IMR-90 (cell line): ENCODE measurements at regions not wholly inside any gene's neighbourhood (a gene's known extent, or its start where the extent isn't known, plus 50 kb on each side); places are given as distances from the start of the nearest gene placed in this dataset.

Experiments
- ATAC-seq: fragments of 200-7000 bp; cut with Tn5 transposase; 2 replicates; pipeline ENCODE4 v1.9.1; 2020; ENCODE audit warnings: low read depth, mild to moderate bottlenecking, moderate library complexity
- BruUV-seq: library from RNA; stranded (reverse); fragments of 400-500 nt; replicated peaks from 2 replicates; lab custom pipeline; 2021; lab: Mats Ljungman, UMichigan
- CTCF ChIA-PET: fragments of 300-600 bp; formaldehyde crosslinking; extraction: SDS; loops from one replicate; lab custom pipeline; 2021; ENCODE audit warnings: antibody characterized with exemption; lab: Yijun Ruan, JAX
- POLR2A ChIA-PET: fragments of 300-600 bp; sonication (Branson Sonifier 250); formaldehyde crosslinking; loops from one replicate; lab custom pipeline; 2022; ENCODE audit warnings: antibody characterized with exemption; ENCODE audit not compliant: unreplicated experiment; lab: Charles Lee
- DNase-seq: peaks from one replicate; pipeline ENCODE4 v3.0.0; 2013
- H2AFZ ChIP-seq: replicated peaks from 2 replicates; pipeline ENCODE3; 2013; ENCODE audit warnings: low read length, mild to moderate bottlenecking; ENCODE audit not compliant: poor library complexity
- H2AK5ac ChIP-seq: 2 replicates; pipeline ENCODE4 v1.6.1; 2013; ENCODE audit warnings: low read depth, low read length, inconsistent platforms
- H2AK9ac ChIP-seq: replicated peaks from 2 replicates; pipeline ENCODE3; 2013; ENCODE audit warnings: mild to moderate bottlenecking, low read depth, low read length, moderate library complexity; ENCODE audit not compliant: poor library complexity
- H2BK120ac ChIP-seq: 2 replicates; pipeline ENCODE4 v1.6.1; 2013; ENCODE audit warnings: low read depth, low read length, inconsistent platforms
- H2BK15ac ChIP-seq: 3 replicates; pipeline ENCODE4 v1.6.1; 2013; ENCODE audit warnings: low read depth, low read length, inconsistent platforms
- H2BK20ac ChIP-seq: 2 replicates; pipeline ENCODE4 v1.6.1; 2013; ENCODE audit warnings: low read depth, mild to moderate bottlenecking, inconsistent platforms, low read length, moderate library complexity
- H2BK5ac ChIP-seq: 2 replicates; pipeline ENCODE4 v1.6.1; 2013; ENCODE audit warnings: mild to moderate bottlenecking, low read depth, low read length, inconsistent platforms; ENCODE audit not compliant: poor library complexity, severe bottlenecking
- H3K14ac ChIP-seq: replicated peaks from 2 replicates; pipeline ENCODE4 v1.6.1; 2013; ENCODE audit warnings: low read depth, low read length, inconsistent platforms
- H3K18ac ChIP-seq: 2 replicates; pipeline ENCODE4 v1.6.1; 2013; ENCODE audit warnings: low read depth, low read length, control low read depth
- H3K23ac ChIP-seq: 2 replicates; pipeline ENCODE4 v1.6.1; 2013; ENCODE audit warnings: low read depth, low read length, inconsistent platforms
- H3K27ac ChIP-seq: 2 replicates; pipeline ENCODE4 v1.5.1; 2013; ENCODE audit warnings: mild to moderate bottlenecking, control low read depth, low read length; ENCODE audit not compliant: insufficient read depth
- H3K27me3 ChIP-seq: 2 replicates; pipeline ENCODE4 v1.6.1; 2013; ENCODE audit warnings: low read length; ENCODE audit not compliant: control insufficient read depth, insufficient read depth
- H3K36me3 ChIP-seq: 2 replicates; pipeline ENCODE4 v1.6.1; 2013; ENCODE audit warnings: low read length, mixed read lengths; ENCODE audit not compliant: control insufficient read depth, insufficient read depth
- H3K4ac ChIP-seq: 2 replicates; pipeline ENCODE4 v1.6.1; 2013; ENCODE audit warnings: low read depth, low read length, inconsistent platforms
- H3K4me1 ChIP-seq: 2 replicates; pipeline ENCODE4 v1.6.1; 2013; ENCODE audit warnings: low read length, mixed read lengths; ENCODE audit not compliant: control insufficient read depth, insufficient read depth
- H3K4me2 ChIP-seq: 2 replicates; pipeline ENCODE4 v1.6.1; 2013; ENCODE audit warnings: low read depth, mild to moderate bottlenecking, control low read depth, low read length, moderate library complexity
- H3K4me3 ChIP-seq: 2 replicates; pipeline ENCODE4 v1.5.1; 2013; ENCODE audit warnings: low read depth, mild to moderate bottlenecking, control low read depth, low read length, moderate library complexity; ENCODE audit not compliant: insufficient read depth
- H3K56ac ChIP-seq: 2 replicates; pipeline ENCODE4 v1.6.1; 2013; ENCODE audit warnings: low read length, inconsistent platforms; ENCODE audit not compliant: insufficient read depth; ENCODE audit errors: extremely low read depth
- H3K79me1 ChIP-seq, 2 experiments: 2 replicates each; pipeline ENCODE4 v1.6.1; 2013; ENCODE audit warnings: low read length in 2 of 2, inconsistent platforms in 1 of 2, low read depth in 1 of 2
- H3K9ac ChIP-seq: 2 replicates; pipeline ENCODE4 v1.6.1; 2013; ENCODE audit warnings: low read depth, low read length, control low read depth
- H3K9me1 ChIP-seq: 2 replicates; pipeline ENCODE4 v1.6.1; 2013; ENCODE audit warnings: low read length, inconsistent platforms; ENCODE audit not compliant: insufficient read depth
- H3K9me3 ChIP-seq: 2 replicates; pipeline ENCODE4 v1.6.1; 2013; ENCODE audit warnings: low read length; ENCODE audit not compliant: control insufficient read depth, insufficient read depth
- H4K20me1 ChIP-seq: 2 replicates; pipeline ENCODE4 v1.6.1; 2013; ENCODE audit warnings: low read length, inconsistent platforms; ENCODE audit not compliant: insufficient read depth
- H4K5ac ChIP-seq: 2 replicates; pipeline ENCODE4 v1.6.1; 2013; ENCODE audit warnings: mild to moderate bottlenecking, low read depth, low read length, control low read depth
- H4K8ac ChIP-seq, 2 experiments: 2 replicates each; pipeline ENCODE4 v1.6.1; 2013; ENCODE audit warnings: low read depth in 2 of 2, low read length in 2 of 2, control low read depth in 1 of 2, inconsistent platforms in 1 of 2
- H4K91ac ChIP-seq: 2 replicates; pipeline ENCODE4 v1.6.1; 2013; ENCODE audit warnings: low read depth, low read length, inconsistent platforms; ENCODE audit not compliant: insufficient read depth
- CEBPB ChIP-seq: IDR thresholded peaks from 2 replicates; pipeline ENCODE4 v1.6.1; 2012; ENCODE audit warnings: low read depth, low read length, improper control_type of control experiment
- CHD1 ChIP-seq: IDR thresholded peaks from 2 replicates; pipeline ENCODE4 v1.6.1; 2012; ENCODE audit warnings: low read depth, low read length, improper control_type of control experiment
- ELK1 ChIP-seq: fragments of 150-350 bp; IDR thresholded peaks from 2 replicates; pipeline ENCODE4 v1.6.1; 2016; ENCODE audit warnings: low read depth, mild to moderate bottlenecking, low read length, moderate library complexity, borderline replicate concordance
- FOS ChIP-seq: fragments of 150-350 bp; IDR thresholded peaks from 2 replicates; pipeline ENCODE4 v1.6.1; 2016; ENCODE audit warnings: low read depth, low read length
- MAFK ChIP-seq: IDR thresholded peaks from 2 replicates; pipeline ENCODE4 v1.6.1; 2012; ENCODE audit warnings: low read depth, low read length, improper control_type of control experiment
- MAZ ChIP-seq: IDR thresholded peaks from 2 replicates; pipeline ENCODE4 v1.6.1; 2012; ENCODE audit warnings: low read depth, mild to moderate bottlenecking, low read length, improper control_type of control experiment, moderate library complexity, borderline replicate concordance
- NFE2L2 ChIP-seq: fragments of 150-350 bp; IDR thresholded peaks from 2 replicates; pipeline ENCODE4 v1.6.1; 2016; ENCODE audit warnings: low read depth, mild to moderate bottlenecking, low read length
- POLR2A ChIP-seq: IDR thresholded peaks from 2 replicates; pipeline ENCODE4 v1.6.1; 2012; ENCODE audit warnings: mild to moderate bottlenecking, low read depth, low read length
- RAD21 ChIP-seq: IDR thresholded peaks from 2 replicates; pipeline ENCODE4 v1.6.1; 2012; ENCODE audit warnings: low read length, improper control_type of control experiment
- RCOR1 ChIP-seq: IDR thresholded peaks from 2 replicates; pipeline ENCODE4 v1.6.1; 2012; ENCODE audit warnings: mild to moderate bottlenecking, low read length, improper control_type of control experiment; ENCODE audit not compliant: insufficient replicate concordance
- RFX5 ChIP-seq: IDR thresholded peaks from 2 replicates; pipeline ENCODE4 v1.8.0; 2012; ENCODE audit warnings: low read depth, mild to moderate bottlenecking, low read length, moderate library complexity
- USF2 ChIP-seq: fragments of 150-350 bp; IDR thresholded peaks from 2 replicates; pipeline ENCODE4 v1.6.1; 2017; ENCODE audit warnings: mild to moderate bottlenecking, antibody characterized with exemption, low read length, low read depth
- WGBS, 2 experiments: methylation state at CpG; one replicate each; pipeline versions ENCODE4 v1.1.5 to v1.1.7; 2013; ENCODE audit warnings: missing lambda C conversion rate in 2 of 2; ENCODE audit not compliant: insufficient read length in 1 of 2; ENCODE audit errors: extremely low coverage in 2 of 2; 5-methylcytosine and 5-hydroxymethylcytosine counted together
- dilution Hi-C: fragments of 300-500 bp; cut with HindIII; formaldehyde crosslinking; loops from one replicate; pipeline ENCODE4 v1.14.3; 2018; ENCODE audit warnings: low sequenced_read_pairs; ENCODE audit not compliant: unreplicated experiment
- in situ Hi-C: fragments of 300-500 bp; cut with MboI; formaldehyde crosslinking; loops from 3 replicates; pipeline ENCODE4 v1.14.3; 2019; ENCODE audit warnings: low sequenced_read_pairs, inconsistent platforms, mixed read lengths
- intact Hi-C: fragments of 100-400 bp; cut with micrococcal nuclease; formaldehyde crosslinking; loops from 2 replicates; pipeline ENCODE4 v1.10.0; 2022

GRCh38 chr2:239519921-239520585 lies 119.2 kb upstream of the HDAC4 start:
- BruUV-seq: no TSS peak
- TF ChIP-seq USF2: no peak
- TF ChIP-seq CEBPB: no peak
- no peak for TF ChIP-seq RAD21
- TF ChIP-seq MAFK: no peak
- no peak for TF ChIP-seq CHD1
- no peak for TF ChIP-seq POLR2A
- no peak for TF ChIP-seq ELK1
- TF ChIP-seq FOS: no peak
- no peak for TF ChIP-seq RCOR1
- no peak for TF ChIP-seq RFX5
- no peak for TF ChIP-seq MAZ
- TF ChIP-seq NFE2L2: no peak

More at GRCh38 chr2:239519921-239520585, 119.2 kb upstream of the HDAC4 start:
- H2BK20ac ChIP-seq: no peak overlapping the region
- no peak overlapping the region for H3K23ac ChIP-seq
- no peak overlapping the region for H4K91ac ChIP-seq
- no peak overlapping the region for H3K4me3 ChIP-seq
- intact Hi-C loops: no loop called here
- POLR2A ChIA-PET: no interaction called here
- in situ Hi-C loops: no loop called here
- H3K4me1 ChIP-seq: no peaks in the 10 kb centered on the region
- H2AK5ac ChIP-seq: no peak overlapping the region
- peaks cover 21% of the 10 kb centered on the region for H3K9me3 ChIP-seq
- H2BK120ac ChIP-seq: no peak overlapping the region
- dilution Hi-C loops: no loop called here
- H3K56ac ChIP-seq: no peak overlapping the region
- no peak overlapping the region for H3K4ac ChIP-seq
- CTCF ChIA-PET: no interaction called here
- no peak overlapping the region for H2BK15ac ChIP-seq
- no peak overlapping the region for H2BK5ac ChIP-seq
- no peaks in the 10 kb centered on the region for H4K20me1 ChIP-seq
- H3K27me3 ChIP-seq: no peaks in the 10 kb centered on the region
- no peak overlapping the region for H2AK9ac ChIP-seq
- H3K36me3 ChIP-seq: no peaks in the 10 kb centered on the region
- no peaks in the 10 kb centered on the region for H3K79me1 ChIP-seq
- no peak overlapping the region for H3K14ac ChIP-seq
- H3K9ac ChIP-seq: no peak overlapping the region
- no peak for DNase-seq
- WGBS, 2 experiments: 57% methylated on average over 8 of the region's 17 CpGs; no CpG with 5 or more reads in 1 of the 2 experiments
- no peak overlapping the region for H3K27ac ChIP-seq
- H2AFZ ChIP-seq: no peak overlapping the region
- no peak overlapping the region for H4K5ac ChIP-seq
- no peak overlapping the region for H3K18ac ChIP-seq
- no peak overlapping the region for H4K8ac ChIP-seq
- ATAC-seq: no peak
- H3K9me1 ChIP-seq: no peaks in the 10 kb centered on the region
- H3K4me2 ChIP-seq: no peak overlapping the region
